CD4-positive, alpha-beta T cell treated with Interleukin-15 for 1 hour (primary cell): ENCODE measurements at regions not wholly inside any gene's neighbourhood (a gene's known extent, or its start where the extent isn't known, plus 50 kb on each side); places are given as distances from the start of the nearest gene placed in this dataset.
"Not testable (repeated sequence)": the region's sequence is repeated elsewhere in the genome, so short reads cannot be mapped to it uniquely, and the experiment has no call there.

ENCODE experiments used
- DNase-seq: peaks from one replicate; pipeline ENCODE4 v3.0.0-alpha.2; 2020

DNA sequence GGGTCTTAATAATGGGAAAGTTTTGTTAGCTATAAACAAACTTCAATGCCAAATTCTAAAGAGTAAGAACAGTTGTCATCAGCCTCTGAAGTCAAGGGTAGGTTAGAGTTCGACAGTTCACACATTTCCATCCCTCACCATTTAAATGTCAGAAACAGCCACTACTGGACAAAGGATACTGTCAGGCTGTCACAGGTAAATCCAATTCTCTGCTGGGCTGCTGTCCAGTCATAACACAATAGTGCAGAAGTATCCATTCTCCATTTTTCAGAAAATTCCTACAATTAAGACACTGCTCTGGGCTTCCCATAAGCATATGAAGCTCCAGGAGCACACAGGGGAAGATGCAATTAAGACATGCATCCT is 221.4 kb downstream of the RPS29 start:
- no peak for DNase-seq

DNA sequence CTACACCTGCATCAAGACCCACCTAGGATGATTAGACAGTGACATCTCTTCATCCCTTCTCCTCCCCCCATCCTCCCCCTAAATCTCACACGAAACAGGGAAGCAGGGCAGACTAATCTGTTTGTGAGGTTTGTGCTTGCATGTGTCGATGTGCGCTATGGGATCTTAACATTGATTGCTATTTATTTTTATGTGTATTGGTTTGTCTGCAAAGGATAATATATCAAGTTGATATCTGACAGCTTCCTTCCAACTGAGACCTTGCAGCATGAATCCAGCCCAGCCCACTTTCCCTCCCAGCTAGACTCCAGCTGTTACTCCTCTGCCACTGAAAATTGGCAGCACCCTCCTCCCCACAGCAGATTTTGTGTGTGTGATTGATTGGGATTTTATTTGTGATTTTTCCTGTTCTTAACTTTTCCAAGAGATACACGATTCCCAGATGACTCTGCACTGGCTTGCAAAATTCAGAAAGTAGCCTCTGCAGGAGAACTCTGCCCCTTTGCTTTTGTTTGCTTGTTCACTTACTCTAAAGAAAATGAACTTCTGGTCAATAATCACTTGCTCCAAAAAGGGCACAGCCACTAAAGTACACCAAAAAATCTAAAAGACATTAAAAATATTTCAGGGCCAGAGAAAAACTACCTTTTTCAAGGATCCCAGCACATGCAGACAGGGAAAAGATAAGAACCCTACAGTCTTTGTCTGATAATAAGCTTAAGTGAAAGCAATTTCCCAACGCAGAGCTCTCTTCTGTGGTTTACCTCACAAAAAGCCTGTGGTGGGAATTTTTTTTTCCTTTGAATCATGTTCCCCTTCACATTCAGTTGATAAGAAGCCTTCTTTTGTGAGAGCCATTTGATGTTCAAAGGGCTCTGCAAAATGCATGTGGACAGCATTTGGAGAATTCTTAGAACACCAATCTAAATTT is 222.1 kb downstream of the RPS29 start:
- no peak for DNase-seq

DNA sequence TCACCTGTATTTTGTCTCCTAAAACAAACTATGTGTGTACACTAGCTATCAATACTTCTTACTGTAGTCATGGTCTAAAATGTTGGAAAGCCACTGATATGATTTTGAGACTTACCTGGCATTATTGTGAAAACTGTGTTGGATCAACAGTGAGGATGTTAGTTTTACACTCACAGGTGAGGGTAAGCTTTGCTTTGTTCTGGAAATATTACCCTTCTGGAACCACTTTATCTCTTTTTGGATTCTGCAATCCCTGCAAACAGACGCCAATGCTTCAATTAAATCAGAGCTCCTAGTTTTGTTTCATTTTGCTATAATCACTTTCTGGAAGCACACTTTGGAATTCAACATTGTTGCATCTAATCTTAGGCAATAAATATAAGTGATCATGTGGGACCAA is 223.3 kb downstream of the RPS29 start:
- DNase-seq: no peak

DNA sequence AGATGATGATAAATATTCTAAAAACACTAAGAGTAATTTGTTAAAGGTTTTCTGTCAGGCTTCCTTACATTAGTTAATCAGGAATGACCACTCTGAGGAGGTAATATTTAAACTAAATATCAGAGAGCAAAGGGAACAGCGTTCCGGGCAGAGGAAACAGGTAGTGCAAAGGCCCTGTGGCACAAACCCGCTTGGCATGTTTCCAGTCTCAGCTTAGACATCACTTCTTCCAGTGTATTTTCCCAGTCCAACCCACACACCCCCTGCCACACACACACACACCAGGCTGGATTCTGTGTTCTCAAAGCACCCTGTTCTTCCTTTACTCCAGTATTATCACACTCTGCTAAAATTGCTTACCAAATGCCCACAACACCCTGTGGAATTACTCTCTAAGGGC is 247.1 kb downstream of the RPS29 start:
- no peak for DNase-seq

DNA sequence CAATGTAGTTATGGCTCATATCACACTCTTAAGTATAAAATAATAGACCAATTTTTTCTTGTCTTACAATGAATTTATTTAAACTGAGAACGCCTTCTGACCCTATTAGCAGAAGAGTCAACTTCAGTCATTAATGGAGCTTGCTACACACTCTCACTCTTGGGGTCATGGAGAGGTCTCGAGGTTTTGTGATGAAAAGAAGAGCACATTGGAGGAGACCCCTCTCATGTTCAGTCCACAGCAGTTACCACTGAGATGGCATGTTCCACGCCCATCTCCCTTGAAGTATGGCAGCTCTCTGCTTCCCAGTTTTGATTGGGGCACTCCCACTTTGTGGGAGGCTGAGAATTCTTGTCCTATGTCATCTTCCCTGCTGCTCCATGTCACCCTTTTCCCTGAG is 266.4 kb downstream of the RPS29 start:
- no peak for DNase-seq

DNA sequence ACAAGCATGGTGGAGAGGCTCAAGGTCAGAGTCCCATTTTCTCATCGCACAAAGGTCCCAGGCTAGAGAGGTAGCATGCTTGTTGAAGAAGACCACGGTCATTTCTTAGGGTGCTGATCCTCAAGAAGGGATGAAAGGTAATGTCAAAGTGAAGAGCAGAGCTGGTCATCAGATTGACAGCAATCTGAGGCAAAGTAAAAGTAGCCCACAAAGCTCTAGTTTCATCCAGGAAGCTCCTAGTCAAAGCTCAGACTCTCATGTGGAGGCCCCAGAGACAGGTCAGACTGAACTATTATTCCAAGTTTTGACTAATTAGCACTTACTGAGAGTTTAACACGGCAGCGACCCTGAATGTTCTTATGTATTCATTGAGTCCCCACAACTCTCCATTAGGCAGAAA is 270.6 kb downstream of the RPS29 start:
- DNase-seq: no peak

DNA sequence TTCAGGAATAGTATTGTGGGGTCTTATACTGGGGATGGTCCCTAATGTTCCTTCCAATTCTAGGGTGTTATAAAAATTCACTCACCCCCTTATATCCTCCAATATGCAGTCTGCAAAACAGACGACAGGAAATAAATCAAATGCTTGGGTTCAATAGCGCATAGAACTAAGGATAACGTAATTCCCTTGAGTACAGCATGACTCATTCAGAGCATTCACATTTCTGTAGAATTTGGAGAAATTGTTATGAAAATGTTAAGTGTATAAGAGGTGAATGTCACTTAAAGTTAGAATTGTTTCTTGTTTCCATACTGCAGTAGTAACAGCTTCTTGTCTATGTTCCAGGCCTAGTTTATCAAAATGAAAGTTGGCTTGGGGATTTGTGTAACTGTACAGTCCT is 271.4 kb downstream of the RPS29 start:
- DNase-seq: no peak

DNA sequence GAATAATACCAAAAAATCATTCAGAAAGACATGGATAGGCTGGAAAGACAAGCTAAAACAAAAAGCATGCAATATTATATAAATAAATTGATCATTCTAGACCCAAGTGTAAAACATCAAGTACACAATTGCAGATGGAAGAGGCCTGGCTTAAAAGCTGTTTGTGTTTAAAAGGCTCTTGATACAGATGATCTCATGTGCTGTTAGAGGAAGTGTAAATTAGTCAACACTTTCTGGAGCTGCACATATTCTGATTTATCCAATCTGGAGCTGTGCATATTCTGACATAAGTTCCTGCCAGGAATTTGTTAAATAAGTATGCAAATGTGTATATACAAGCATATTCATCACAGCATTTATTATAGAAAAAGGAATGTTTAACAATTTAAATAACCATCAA is 273.1 kb downstream of the RPS29 start:
- DNase-seq: no peak

DNA sequence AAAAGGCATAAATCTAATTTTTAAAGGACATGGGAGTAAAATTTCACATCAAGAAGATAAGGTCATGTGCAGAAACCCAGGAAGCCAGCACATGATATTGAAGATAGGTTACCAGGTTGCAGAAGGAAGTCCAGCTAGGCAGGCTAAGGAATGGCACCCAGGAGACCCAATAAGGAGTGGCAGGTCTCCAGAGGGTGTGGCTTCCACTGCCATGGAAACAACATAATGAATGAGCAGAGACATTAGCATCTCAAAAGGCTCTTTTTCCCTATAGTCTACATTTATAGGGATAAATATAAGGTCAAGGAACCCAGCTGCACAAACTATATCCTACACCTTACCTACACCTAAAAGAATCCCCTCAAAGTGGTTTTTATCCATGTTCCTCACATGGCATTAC is 275.9 kb downstream of the RPS29 start:
- no peak for DNase-seq

DNA sequence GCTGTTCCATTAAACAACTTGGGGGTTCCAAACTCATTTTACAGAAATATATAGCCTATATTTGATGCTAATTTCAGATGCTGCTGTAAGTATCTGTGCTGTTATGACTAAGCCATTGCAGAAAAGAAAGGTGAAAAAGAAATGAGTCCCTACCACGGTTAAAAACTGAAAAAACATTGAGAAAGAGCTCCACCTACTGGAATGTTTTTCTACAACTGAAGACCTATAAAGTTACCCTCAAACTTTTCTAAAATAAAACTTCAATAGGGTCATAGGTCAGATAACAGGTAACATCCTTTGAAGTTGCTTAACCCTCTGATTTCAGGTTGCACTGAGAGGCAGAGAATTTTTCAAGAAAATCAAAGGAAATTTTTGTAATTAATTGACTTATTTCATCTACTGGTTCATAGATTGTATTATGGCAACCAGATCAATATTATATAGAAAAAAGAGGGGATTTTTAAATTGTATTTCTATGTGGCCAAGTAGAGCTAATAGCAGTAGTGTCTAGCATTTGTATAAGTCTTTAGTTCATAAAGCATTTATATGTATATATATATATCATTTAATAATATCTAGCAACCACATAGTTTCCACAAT is 279.9 kb downstream of the RPS29 start:
- no peak for DNase-seq

DNA sequence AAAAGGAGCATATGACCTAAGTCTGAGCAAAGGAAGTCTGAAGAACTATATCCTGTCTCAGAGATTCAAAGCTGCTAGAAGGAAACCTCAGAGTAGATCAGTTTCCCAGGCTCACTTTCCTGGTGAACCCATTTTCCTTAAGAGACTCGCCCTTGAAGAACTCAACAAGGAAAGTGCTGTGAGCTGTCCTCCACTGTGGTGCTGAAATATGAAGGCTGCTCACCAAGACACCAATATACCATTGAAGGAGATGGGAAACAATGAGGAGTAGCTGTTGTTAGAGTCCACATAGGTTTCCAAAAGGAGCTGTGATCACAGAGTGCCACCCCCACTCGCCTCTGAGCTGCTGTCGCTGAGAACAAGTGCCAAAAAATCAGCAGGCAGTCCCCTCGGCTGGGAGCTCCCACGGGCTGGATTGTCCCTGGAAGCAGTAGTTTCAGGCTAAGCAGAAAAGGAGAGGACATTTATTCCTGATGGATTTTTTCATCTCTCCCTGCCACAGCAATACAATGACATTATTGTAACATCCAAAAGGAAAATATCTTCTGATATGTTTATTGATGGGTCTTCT is 282.1 kb downstream of the RPS29 start:
- DNase-seq: no peak

DNA sequence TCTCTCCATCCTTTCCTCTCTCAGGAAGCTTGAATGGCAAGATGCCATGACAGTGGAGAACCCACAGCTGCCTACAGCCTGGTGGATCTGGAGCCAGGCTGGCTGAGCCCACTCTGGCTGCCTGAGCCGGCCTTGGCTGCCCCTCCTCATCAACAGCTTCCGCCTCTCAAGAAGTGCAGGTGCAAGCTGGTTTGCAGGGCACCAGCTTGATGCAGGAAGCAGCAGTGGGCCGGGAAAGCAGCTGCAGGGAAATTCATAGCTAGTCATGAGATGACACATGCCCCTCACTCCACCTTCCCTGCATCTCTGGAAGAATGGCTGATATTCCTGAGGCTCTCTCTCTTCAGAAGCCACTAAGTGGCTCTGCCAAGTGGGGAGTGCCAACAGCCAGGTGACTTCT is 289.1 kb downstream of the RPS29 start:
- no peak for DNase-seq

DNA sequence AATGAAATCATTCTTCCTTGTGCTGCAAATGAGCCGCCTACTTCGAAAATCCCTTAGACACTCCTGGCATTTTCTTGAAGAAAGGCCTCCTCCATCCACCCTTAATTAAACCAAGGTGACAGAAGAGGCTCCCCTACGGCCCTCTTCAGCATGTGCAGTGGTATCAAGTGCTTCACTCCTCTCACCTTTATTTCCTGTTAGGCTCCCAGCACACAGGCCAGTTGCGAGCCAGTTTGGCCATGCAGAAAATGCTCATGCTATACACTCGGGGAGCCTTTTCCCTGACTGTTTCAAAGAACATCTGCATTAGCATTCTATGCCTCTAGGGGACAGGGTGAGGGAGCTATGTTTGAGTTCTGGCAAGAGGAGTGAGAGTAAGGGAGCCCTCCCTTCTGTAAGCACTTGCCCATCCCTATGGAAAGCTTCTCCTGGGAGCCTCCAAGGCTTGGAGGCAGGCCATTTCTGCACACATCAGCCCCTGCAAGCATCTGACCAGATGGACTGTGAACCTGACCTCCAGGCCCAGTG is 291.5 kb downstream of the RPS29 start:
- DNase-seq: no peak

DNA sequence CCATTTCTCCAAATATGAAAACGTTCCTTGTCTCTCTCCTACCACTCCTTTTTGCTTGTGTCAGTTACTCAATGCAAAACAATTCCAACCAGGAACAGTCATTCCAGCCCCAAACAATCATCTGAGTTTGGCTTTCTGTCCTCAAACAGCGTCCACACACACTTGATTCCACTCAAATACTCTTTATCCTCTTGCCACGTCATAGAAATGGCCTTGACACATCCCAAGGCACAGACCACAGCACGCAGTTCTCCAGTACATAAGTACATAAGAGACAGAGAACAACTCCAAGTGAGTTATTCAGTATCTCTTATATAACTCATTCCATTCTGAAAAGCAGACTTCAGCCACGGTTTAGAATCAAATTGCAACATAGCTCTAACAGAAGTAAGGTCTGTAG is 299.2 kb downstream of the RPS29 start:
- DNase-seq: no peak

DNA sequence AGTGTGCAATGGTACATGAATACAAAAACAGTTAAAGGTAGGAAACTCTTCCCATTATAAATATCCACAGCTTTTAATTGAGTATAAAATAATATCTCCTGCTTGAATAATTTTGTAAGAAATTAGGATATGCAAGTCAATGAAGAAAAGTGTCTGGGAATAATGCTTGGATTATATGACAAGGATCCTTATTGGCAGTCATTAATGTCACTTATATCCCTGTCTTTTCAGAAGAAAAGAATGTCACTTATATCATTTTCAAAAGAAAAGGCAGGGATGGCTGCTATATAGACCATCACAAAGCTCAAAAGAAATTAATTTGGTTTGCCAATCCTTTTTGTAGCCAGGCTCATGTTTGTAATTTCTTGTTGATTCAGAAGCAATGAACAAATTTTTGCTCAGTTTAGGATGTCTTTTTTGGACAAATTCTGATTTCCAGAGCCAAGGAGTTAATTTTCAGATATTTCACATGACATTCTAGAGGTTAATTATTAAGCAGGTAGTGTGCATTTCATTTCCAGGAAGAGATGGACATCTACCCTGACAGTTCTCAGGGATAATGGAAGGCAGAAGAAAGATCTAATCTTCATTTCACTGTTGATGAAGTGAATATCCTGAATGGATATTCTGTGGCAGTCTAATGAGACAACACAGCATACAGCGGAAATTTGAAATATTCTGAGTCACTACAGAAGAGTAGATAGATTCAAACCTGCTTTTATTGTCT is 299.8 kb downstream of the RPS29 start:
- no peak for DNase-seq

DNA sequence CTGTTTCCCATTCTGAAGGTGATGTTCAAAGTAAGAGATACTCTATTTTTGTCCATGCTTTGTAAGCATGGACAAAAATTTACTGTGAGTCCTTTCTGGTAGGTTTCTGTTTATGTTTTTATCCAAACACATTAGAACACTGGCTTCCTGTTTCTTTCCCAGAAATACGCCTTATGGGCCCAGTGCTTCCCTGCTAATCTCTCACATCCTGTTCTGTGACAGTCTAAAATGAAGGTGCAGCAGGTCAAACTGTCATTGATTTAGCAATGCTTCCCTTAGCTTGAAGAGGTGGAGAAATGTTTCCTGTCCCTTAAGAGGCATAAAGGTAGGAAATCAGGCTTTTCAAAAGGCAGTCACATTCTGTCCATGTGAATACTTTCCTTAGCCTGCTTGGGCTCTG is 305.6 kb downstream of the RPS29 start:
- no peak for DNase-seq

DNA sequence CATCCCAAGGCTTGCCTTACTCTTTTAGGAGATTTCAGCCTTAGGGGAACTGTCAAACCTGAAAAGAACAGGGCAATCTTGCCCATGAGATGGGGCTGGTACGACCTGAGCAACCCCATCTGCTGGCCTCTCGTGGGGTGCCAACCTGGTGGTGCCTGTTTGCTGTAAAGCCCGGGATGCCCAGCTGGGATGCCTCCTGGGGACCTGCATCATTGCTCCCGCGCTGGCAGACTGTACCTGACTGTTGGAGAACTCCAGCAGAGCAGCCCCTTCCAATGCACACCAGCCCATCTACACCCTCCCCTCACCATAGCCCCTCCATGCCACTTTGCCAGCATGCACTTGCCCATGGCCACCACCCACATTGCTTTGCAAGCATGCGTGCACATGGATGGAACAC is 335.7 kb downstream of the RPS29 start:
- DNase-seq: no peak

DNA sequence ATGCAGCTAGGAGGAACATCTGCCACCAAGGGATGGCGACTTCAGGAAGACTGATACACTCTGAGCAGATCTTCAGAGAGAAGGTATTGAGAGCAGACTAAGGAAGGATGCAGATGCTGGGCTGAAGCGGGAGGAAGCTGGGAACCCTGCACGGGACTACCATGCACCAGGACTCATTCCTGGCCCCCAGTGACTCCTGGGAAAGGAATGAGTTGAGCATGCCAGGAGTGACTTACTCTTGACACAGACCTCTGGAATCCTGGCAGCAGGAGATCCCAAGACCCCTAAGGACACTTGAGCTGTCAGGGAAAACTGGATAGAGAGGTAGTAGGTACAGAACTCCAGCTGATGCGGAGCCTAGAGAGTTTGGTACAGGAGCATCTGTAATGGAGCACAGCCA is 336.1 kb downstream of the RPS29 start:
- DNase-seq: no peak

DNA sequence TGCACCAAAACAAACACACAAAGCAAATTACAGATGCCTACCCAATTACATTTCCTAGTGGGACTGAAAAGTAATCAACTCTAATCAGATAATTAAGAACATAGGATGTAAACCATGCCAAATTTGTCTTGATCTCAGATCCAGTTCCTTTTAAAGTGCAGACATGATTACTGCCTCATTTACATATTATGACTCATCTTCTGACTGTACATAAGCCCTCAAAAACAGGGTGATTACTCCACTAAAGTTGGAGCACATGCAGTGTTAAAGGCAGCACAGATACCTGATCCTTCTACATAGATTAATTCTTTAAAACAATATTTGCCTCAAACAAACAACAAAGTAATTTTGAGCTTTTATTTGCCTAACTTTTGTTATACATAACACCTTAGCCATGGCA is 337.2 kb downstream of the RPS29 start:
- no peak for DNase-seq

DNA sequence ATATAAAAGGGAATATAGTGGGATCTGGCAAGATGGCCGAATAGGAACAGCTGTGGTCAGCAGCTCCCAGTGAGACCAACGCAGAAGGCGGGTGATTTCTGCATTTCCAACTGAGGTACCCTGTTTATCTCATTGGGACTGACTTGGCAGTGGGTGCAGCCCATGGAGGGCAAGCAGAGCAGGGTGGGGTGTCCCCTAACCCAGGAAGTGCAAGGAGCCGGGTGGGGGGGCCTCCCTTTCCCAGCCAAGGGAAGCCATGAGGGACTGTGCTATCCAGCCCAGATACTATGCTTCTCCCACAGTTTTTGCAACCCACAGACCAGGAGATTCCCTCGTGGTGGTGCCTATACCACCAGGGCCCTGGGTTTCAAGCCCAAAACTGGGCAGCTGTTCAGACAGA is 342.4 kb downstream of the RPS29 start:
- not testable (repeated sequence) for DNase-seq

DNA sequence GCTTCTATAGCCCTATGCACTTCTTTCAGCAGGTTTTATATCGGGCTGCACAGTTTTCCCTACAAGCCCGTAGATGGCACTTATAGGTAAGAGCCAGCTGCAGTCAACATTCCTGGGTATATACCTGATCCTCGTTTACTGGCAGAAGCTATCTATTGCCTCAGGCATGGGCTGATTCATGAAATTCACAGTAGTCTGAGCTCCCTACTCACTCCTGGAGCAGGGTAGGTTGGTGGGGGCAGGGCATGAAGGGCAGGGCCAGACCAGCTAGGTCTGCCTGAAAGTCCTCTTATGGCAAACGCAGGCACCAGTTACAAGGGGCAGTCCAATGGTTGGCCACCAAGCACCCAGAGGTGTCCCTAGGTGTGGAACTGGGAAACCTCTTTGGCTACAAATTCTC is 345.8 kb downstream of the RPS29 start:
- DNase-seq: no peak

DNA sequence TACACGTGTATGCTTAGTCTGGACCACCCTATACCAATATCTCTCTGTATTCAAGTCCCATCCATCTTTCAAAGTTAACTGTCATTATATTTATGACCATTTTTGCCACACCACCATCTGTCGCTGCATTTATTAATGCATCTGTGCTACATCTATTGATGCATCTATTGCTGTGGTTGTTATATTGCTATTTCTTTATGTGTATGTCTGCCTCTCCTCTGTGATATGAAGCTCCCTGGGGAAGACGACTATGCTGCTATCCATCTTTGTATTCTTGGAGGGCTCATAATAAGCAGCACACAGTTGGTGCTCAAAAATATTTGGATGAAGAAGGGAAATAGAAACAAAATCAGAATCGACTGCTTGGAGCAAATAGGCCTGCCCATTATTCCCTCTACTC is 357.6 kb downstream of the RPS29 start:
- no peak for DNase-seq

DNA sequence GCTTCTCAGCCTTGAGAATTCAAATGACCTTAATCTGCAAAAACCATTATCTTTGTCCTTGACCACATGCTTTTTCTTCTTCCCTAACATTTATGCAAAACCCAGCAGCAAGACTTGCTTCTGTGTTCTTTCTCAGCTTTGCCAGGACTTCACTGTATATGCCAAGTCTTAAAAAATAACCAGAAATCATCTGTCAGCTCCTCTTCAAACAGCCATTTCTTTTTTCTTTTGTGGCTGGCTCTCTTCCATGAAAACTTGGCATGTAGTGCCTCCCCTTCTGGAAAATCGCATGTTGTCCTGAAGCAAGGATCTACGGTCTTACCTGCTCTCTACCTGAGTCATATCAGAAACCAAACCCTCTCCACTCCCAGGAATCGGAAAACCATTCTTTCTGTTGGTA is 364.9 kb downstream of the RPS29 start:
- DNase-seq: no peak

DNA sequence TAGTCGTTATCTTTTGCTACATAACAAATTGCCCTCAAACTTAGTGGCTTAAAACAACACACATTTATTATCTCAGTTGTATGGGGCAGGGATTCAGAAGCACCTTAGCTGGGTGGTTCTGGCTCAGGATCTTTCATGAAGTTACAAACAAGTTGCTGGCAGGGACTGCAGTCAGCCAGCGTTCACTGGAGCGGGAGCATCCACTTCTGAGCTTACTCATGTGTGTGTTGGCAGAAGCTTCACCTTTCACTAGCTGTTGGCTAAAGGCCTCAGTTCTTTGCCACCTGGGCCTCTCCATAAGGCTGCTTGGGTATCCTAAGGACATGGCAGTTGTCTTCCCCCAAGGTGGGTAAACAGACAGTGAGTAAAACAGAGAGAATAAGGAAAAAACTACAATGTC is 365.7 kb downstream of the RPS29 start:
- no peak for DNase-seq
